Kidney capillary endothelial cell (primary cell): ENCODE measurements at regions not wholly inside any gene's neighbourhood (a gene's known extent, or its start where the extent isn't known, plus 50 kb on each side); places are given as distances from the start of the nearest gene placed in this dataset.
"Not testable (repeated sequence)": the region's sequence is repeated elsewhere in the genome, so short reads cannot be mapped to it uniquely, and the experiment has no call there.

Source experiments
- DNase-seq: peaks from one replicate; pipeline ENCODE4 v3.0.0-alpha.2; 2018; ENCODE audit warnings: low spot score

GRCh38 chr2:12879649-12880048 lies 162.9 kb downstream of the TRIB2 start:
- DNase-seq, result no peak

- DNase-seq, result no peak
These were observed 165.2 kb downstream of the TRIB2 start for GRCh38 chr2:12881952-12882351.

- DNase-seq, result no peak
These were observed 165.7 kb downstream of the TRIB2 start for GRCh38 chr2:12882393-12882792.

- peak; percentile 32 for DNase-seq
These were observed 167.2 kb downstream of the TRIB2 start for GRCh38 chr2:12883906-12884305.

GRCh38 chr2:12884713-12885282 lies 168.1 kb downstream of the TRIB2 start:
- DNase-seq, result peak; percentile 98

GRCh38 chr2:12890066-12890465 lies 173.3 kb downstream of the TRIB2 start:
- DNase-seq, result no peak

- no peak for DNase-seq
These were observed 173.8 kb downstream of the TRIB2 start for GRCh38 chr2:12890481-12890991.

- DNase-seq, result no peak
These were observed 178.3 kb downstream of the TRIB2 start for GRCh38 chr2:12895017-12895416.

GRCh38 chr2:12896318-12896982 lies 179.7 kb downstream of the TRIB2 start:
- DNase-seq, result no peak

- DNase-seq, result no peak
These were observed 180.4 kb downstream of the TRIB2 start for GRCh38 chr2:12897181-12897580.

GRCh38 chr2:12903272-12903671 lies 186.5 kb downstream of the TRIB2 start:
- no peak for DNase-seq

- no peak for DNase-seq
These were observed 193.7 kb downstream of the TRIB2 start for GRCh38 chr2:12910431-12910830.

GRCh38 chr2:12915787-12916186 lies 199.1 kb downstream of the TRIB2 start:
- DNase-seq, result no peak

- no peak for DNase-seq
These were observed 201.6 kb downstream of the TRIB2 start for GRCh38 chr2:12918138-12918834.

GRCh38 chr2:12918835-12919445 lies 202.2 kb downstream of the TRIB2 start:
- no peak for DNase-seq

GRCh38 chr2:12921321-12921720 lies 204.6 kb downstream of the TRIB2 start:
- no peak for DNase-seq

GRCh38 chr2:12923907-12924610 lies 207.3 kb downstream of the TRIB2 start:
- DNase-seq, result no peak

GRCh38 chr2:12926641-12927040 lies 209.9 kb downstream of the TRIB2 start:
- not testable (repeated sequence) for DNase-seq

- peak; percentile 23 for DNase-seq
These were observed 211.6 kb downstream of the TRIB2 start for GRCh38 chr2:12928197-12928774.

- no peak for DNase-seq
These were observed 212.2 kb downstream of the TRIB2 start for GRCh38 chr2:12928775-12929401.

GRCh38 chr2:12929758-12930157 lies 213.0 kb downstream of the TRIB2 start:
- DNase-seq, result no peak
